ENCODE measurements at regions not wholly inside any gene's neighbourhood (a gene's known extent, or its start where the extent isn't known, plus 50 kb on each side); places are given as distances from the start of the nearest gene placed in this dataset.

GRCh38 chr19:16024266-16025107 lies 51.8 kb upstream of the TPM4 start:
- peaks cover 3% of the 10 kb centered on the region for H3K9me3 ChIP-seq (ENCODE audit: control insufficient read depth, low read length)
- H3K4me1 ChIP-seq (ENCODE audit: control insufficient read depth, insufficient read depth, low read length, poor library complexity, severe bottlenecking): no peaks in the 10 kb centered on the region
- no peak overlapping the region for H3K4me3 ChIP-seq (ENCODE audit: extremely low read depth, insufficient read depth, low read length, poor library complexity, severe bottlenecking)
- H3K27ac ChIP-seq (ENCODE audit: low read depth, low read length, severe bottlenecking): no peak overlapping the region
- H3K36me3 ChIP-seq (ENCODE audit: control insufficient read depth, insufficient read depth, low read length): no peaks in the 10 kb centered on the region
- WGBS, 2 experiments (ENCODE audit: insufficient coverage in 2 of 2): 82 to 86% methylated on average over 12 to 14 of the region's 18 CpGs

- 60 to 63% methylated on average over 16 to 18 of the region's 20 CpGs for WGBS, 2 experiments (ENCODE audit: insufficient coverage in 2 of 2)
- no peaks in the 10 kb centered on the region for H3K36me3 ChIP-seq (ENCODE audit: control insufficient read depth, insufficient read depth, low read length)
- no peaks in the 10 kb centered on the region for H3K4me1 ChIP-seq (ENCODE audit: control insufficient read depth, insufficient read depth, low read length, poor library complexity, severe bottlenecking)
Observed at GRCh38 chr19:16025108-16026101, 50.9 kb upstream of the TPM4 start.

GRCh38 chr19:16026131-16026530 lies 50.2 kb upstream of the TPM4 start:
- Histone ChIP-seq H3K4me3 (ENCODE audit: extremely low read depth, insufficient read depth, low read length, poor library complexity, severe bottlenecking) (no peak overlapping the region), H3K4me1 (ENCODE audit: control insufficient read depth, insufficient read depth, low read length, poor library complexity, severe bottlenecking) (no peaks in the 10 kb centered on the region), H3K9me3 (ENCODE audit: control insufficient read depth, low read length) (peaks cover 3% of the 10 kb centered on the region), H3K27ac (ENCODE audit: low read depth, low read length, severe bottlenecking) (no peak overlapping the region), H3K36me3 (ENCODE audit: control insufficient read depth, insufficient read depth, low read length) (no peaks in the 10 kb centered on the region)
- 88 to 91% methylated on average over 17 to 19 of the region's 19 CpGs for WGBS, 2 experiments (ENCODE audit: insufficient coverage in 2 of 2)

More at GRCh38 chr19:16025108-16026101, 50.9 kb upstream of the TPM4 start:
- Histone ChIP-seq H3K9me3 (ENCODE audit: control insufficient read depth, low read length) (peaks cover 3% of the 10 kb centered on the region), H3K27ac (ENCODE audit: low read depth, low read length, severe bottlenecking) (no peak overlapping the region), H3K4me3 (ENCODE audit: extremely low read depth, insufficient read depth, low read length, poor library complexity, severe bottlenecking) (no peak overlapping the region)
